ENCODE measurements at regions not wholly inside any gene's neighbourhood (a gene's known extent, or its start where the extent isn't known, plus 50 kb on each side); places are given as distances from the start of the nearest gene placed in this dataset.

DNA sequence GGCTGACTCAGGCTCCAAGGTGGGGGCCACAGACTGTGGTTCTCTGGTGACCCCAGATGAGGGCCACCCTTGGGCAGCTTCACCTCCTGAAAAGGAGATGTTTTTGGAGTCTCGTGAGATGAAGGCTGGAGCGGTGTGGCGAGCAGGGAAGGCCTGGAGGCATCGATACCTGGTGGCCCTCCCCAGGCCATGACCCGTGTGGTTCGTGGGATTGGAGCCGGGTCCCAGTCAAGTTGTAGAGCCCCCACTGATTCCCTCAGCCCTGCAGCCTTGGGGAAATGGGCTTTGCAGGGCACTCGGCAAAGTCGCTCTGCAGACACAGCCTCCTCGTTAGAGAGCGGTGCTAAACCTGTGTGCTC is 1083.4 kb downstream of the BRD1 start:
- no peak for TF ChIP-seq CTCF (IDR thresholded peaks at IDR 0.05; ENCODE audit: low read depth, low read length, poor library complexity, severe bottlenecking)
- no peak for TF ChIP-seq EZH2phosphoT487 (IDR thresholded peaks at IDR 0.05; ENCODE audit: borderline replicate concordance, low read length)
- Histone ChIP-seq H3K79me2 (ENCODE audit: control insufficient read depth, low read length) (no peaks in the 10 kb centered on the region), H3K4me3 (ENCODE audit: low read length) (no peak overlapping the region), H3K4me1 (ENCODE audit: control insufficient read depth, low read length) (no peaks in the 10 kb centered on the region), H4K20me1 (ENCODE audit: control insufficient read depth, insufficient read depth, low read depth, low read length) (no peaks in the 10 kb centered on the region), H3K4me2 (ENCODE audit: low read length) (no peak overlapping the region), H3F3A (ENCODE audit: control insufficient read depth, insufficient read depth) (no peaks in the 10 kb centered on the region), H3K9me2 (replicated peaks; ENCODE audit: control insufficient read depth, low read length) (no peaks in the 10 kb centered on the region), H3K36me3 (ENCODE audit: control insufficient read depth, low read length) (no peaks in the 10 kb centered on the region), H3K9me3 (ENCODE audit: control insufficient read depth, insufficient read depth, low read length) (no peaks in the 10 kb centered on the region), H3K27me3 (ENCODE audit: control insufficient read depth, low read length) (no peaks in the 10 kb centered on the region), H3K27ac (ENCODE audit: low read depth, low read length) (no peak overlapping the region)

DNA sequence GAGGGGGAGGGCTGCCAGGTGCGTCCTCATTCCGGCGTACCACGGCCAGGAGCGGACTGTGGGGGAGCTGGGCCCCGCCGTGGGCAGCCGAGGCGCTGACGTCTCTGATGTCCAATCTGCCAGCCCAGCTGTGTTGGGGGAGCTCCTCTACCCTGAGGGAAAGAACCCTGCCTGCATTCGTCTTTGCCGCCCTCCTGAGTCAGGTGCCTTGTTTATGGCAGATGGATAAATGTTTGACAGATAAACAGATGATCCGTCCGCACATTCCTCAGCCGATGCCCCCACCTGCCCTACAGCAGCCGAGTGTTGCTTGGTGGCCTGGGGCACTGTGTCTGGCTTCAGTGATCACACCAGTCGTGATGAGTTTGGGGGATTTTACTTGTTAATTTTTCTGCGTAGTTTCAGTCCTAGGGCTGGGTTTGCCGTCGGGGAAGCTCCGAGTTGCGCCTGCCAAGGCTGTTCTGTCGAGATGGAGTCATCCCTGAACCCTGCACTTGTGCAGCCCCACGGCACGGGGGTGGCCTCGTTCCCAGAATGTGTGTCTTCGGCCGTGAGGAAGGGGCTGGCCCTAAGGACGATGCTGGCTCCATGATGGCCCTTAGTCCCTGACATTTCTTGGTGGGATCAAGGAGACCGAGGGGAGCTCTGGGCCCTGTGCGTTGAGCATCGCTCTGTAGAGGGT is 1083.9 kb downstream of the BRD1 start:
- Histone ChIP-seq H4K20me1 (ENCODE audit: control insufficient read depth, insufficient read depth, low read depth, low read length) (no peaks in the 10 kb centered on the region), H3K4me3 (ENCODE audit: low read length) (no peak overlapping the region), H3K4me2 (ENCODE audit: low read length) (no peak overlapping the region), H3F3A (ENCODE audit: control insufficient read depth, insufficient read depth) (no peaks in the 10 kb centered on the region), H3K9me3 (ENCODE audit: control insufficient read depth, insufficient read depth, low read length) (no peaks in the 10 kb centered on the region), H3K27me3 (ENCODE audit: control insufficient read depth, low read length) (no peaks in the 10 kb centered on the region), H3K27ac (ENCODE audit: low read depth, low read length) (no peak overlapping the region), H3K9me2 (replicated peaks; ENCODE audit: control insufficient read depth, low read length) (no peaks in the 10 kb centered on the region), H3K4me1 (ENCODE audit: control insufficient read depth, low read length) (no peaks in the 10 kb centered on the region), H3K79me2 (ENCODE audit: control insufficient read depth, low read length) (no peaks in the 10 kb centered on the region), H3K36me3 (ENCODE audit: control insufficient read depth, low read length) (no peaks in the 10 kb centered on the region)
- TF ChIP-seq EZH2phosphoT487 (IDR thresholded peaks at IDR 0.05; ENCODE audit: borderline replicate concordance, low read length) (no peak), CTCF (IDR thresholded peaks at IDR 0.05; ENCODE audit: low read depth, low read length, poor library complexity, severe bottlenecking) (no peak)

DNA sequence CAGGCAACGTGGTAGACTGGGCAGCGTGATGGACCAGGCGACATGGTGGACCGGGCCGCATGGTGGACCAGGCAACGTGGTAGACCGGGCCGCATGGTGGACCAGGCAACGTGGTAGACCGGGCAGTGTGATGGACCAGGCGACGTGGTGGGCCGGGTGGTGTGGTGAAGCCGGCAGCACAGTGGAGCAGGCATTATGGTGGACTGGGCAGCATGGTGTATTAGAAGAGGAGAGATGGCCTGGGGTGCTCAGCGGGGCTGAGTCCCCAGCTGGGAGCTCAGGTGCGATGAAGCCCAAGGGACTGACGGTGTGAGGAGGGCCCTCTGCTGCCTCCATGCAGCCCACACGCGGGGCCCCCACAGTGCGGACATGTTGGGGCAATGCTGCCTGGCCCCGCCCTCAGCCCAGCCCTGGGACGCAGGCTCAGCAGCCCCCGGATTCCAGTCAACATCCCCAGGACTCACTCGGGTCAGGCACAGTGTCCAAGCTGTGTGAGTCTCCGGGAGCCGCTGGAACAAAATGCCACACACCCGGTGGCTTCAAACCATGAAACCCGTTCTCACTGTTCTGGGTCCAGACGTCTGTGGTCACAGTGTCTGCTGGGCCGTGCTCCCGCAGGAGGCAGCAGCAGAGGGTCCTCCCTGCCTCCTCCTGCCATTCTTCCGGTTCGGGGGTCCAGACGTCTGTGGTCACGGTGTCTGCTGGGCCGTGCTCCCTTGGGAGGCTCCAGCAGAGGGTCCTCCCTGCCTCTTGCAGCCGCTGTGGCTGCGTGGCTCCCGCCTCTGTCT is 1084.9 kb downstream of the BRD1 start:
- H3K9me3 ChIP-seq (ENCODE audit: control insufficient read depth, insufficient read depth, low read length) = no peaks in the 10 kb centered on the region
- H3K27me3 ChIP-seq (ENCODE audit: control insufficient read depth, low read length) = no peaks in the 10 kb centered on the region
- H3K4me3 ChIP-seq (ENCODE audit: low read length) = no peak overlapping the region
- H4K20me1 ChIP-seq (ENCODE audit: control insufficient read depth, insufficient read depth, low read depth, low read length) = no peaks in the 10 kb centered on the region
- no peak overlapping the region for H3K27ac ChIP-seq (ENCODE audit: low read depth, low read length)
- H3K36me3 ChIP-seq (ENCODE audit: control insufficient read depth, low read length) = no peaks in the 10 kb centered on the region
- H3K79me2 ChIP-seq (ENCODE audit: control insufficient read depth, low read length) = no peaks in the 10 kb centered on the region
- H3K4me2 ChIP-seq (ENCODE audit: low read length) = no peak overlapping the region
- no peaks in the 10 kb centered on the region for H3F3A ChIP-seq (ENCODE audit: control insufficient read depth, insufficient read depth)
- TF ChIP-seq CTCF (IDR thresholded peaks at IDR 0.05; ENCODE audit: low read depth, low read length, poor library complexity, severe bottlenecking) (no peak), EZH2phosphoT487 (IDR thresholded peaks at IDR 0.05; ENCODE audit: borderline replicate concordance, low read length) (no peak)
- H3K4me1 ChIP-seq (ENCODE audit: control insufficient read depth, low read length) = no peaks in the 10 kb centered on the region
- H3K9me2 ChIP-seq (replicated peaks; ENCODE audit: control insufficient read depth, low read length) = no peaks in the 10 kb centered on the region
